OCI-LY7 (cell line): ENCODE measurements at regions not wholly inside any gene's neighbourhood (a gene's known extent, or its start where the extent isn't known, plus 50 kb on each side); places are given as distances from the start of the nearest gene placed in this dataset.

Experiments
- BruUV-seq: library from RNA; stranded (reverse); fragments of 400-500 nt; replicated peaks from 2 replicates; lab custom pipeline; 2021; lab: Mats Ljungman, UMichigan
- CTCF ChIA-PET: fragments of 300-600 bp; sonication (Branson Sonifier 250); formaldehyde crosslinking; loops from one replicate; lab custom pipeline; 2022; ENCODE audit warnings: antibody characterized with exemption; ENCODE audit not compliant: unreplicated experiment; lab: Charles Lee
- POLR2A ChIA-PET: fragments of 300-600 bp; sonication (Branson Sonifier 250); formaldehyde crosslinking; loops from one replicate; lab custom pipeline; 2022; ENCODE audit warnings: antibody characterized with exemption; lab: Charles Lee
- DNase-seq: peaks from one replicate; pipeline ENCODE4 v3.0.0-alpha.2; 2015; ENCODE audit warnings: low spot score
- H2AFZ ChIP-seq: fragments of 200-600 bp; sonication (generic), shearing (Covaris generic); 2 replicates; pipeline ENCODE4 v1.6.1; 2014; ENCODE audit warnings: mild to moderate bottlenecking, antibody characterized with exemption, low read length, moderate library complexity
- H3K27ac ChIP-seq: fragments of 200-600 bp; sonication (generic); 2 replicates; pipeline ENCODE4 v1.5.1; 2014; ENCODE audit warnings: mixed run types, low read depth, mild to moderate bottlenecking, moderate library complexity, low read length, inconsistent platforms; ENCODE audit not compliant: poor library complexity, severe bottlenecking
- H3K36me3 ChIP-seq: fragments of 200-600 bp; sonication (generic); 2 replicates; pipeline ENCODE4 v1.6.1; 2014; ENCODE audit warnings: mild to moderate bottlenecking, antibody characterized with exemption, low read length, moderate library complexity, mixed read lengths; ENCODE audit not compliant: insufficient read depth
- H3K4me1 ChIP-seq: fragments of 200-600 bp; sonication (generic); 2 replicates; pipeline ENCODE4 v1.5.1; 2014; ENCODE audit warnings: mild to moderate bottlenecking, low read length; ENCODE audit not compliant: insufficient read depth, poor library complexity, severe bottlenecking
- H3K4me2 ChIP-seq: fragments of 200-600 bp; sonication (generic); 2 replicates; pipeline ENCODE4 v1.6.1; 2014; ENCODE audit warnings: mild to moderate bottlenecking, low read length
- H3K4me3 ChIP-seq: fragments of 200-600 bp; sonication (generic); 2 replicates; pipeline ENCODE4 v1.5.1; 2014; ENCODE audit warnings: mild to moderate bottlenecking, low read depth, low read length; ENCODE audit not compliant: poor library complexity, severe bottlenecking
- H3K79me2 ChIP-seq: fragments of 200-600 bp; sonication (generic); 2 replicates; pipeline ENCODE4 v1.6.1; 2016; ENCODE audit warnings: low read depth, mild to moderate bottlenecking, low read length, moderate library complexity, mixed read lengths; ENCODE audit not compliant: insufficient read depth
- H3K9me2 ChIP-seq: fragments of 200-600 bp; sonication (generic); 2 replicates; pipeline ENCODE4 v1.6.1; 2016; ENCODE audit warnings: mild to moderate bottlenecking, low read length, mixed read lengths; ENCODE audit not compliant: insufficient read depth
- H3K9me3 ChIP-seq: fragments of 200-600 bp; sonication (generic); 2 replicates; pipeline ENCODE4 v1.6.1; 2014; ENCODE audit warnings: mild to moderate bottlenecking, mixed run types, low read length, mixed read lengths
- H4K20me1 ChIP-seq: fragments of 200-600 bp; sonication (generic); 2 replicates; pipeline ENCODE4 v1.6.1; 2014; ENCODE audit warnings: mild to moderate bottlenecking, antibody characterized with exemption, low read length, moderate library complexity, mixed read lengths; ENCODE audit not compliant: insufficient read depth
- EZH2phosphoT487 ChIP-seq: fragments of 200-600 bp; sonication (generic); IDR thresholded peaks from 2 replicates; pipeline ENCODE4 v1.6.1; 2018; ENCODE audit warnings: low read depth, borderline replicate concordance, mild to moderate bottlenecking, mixed run types, antibody characterized with exemption, low read length, moderate library complexity, mixed read lengths
- intact Hi-C: fragments of 100-400 bp; cut with micrococcal nuclease; formaldehyde crosslinking; loops from one replicate; pipeline ENCODE4 v1.10.0; 2022; ENCODE audit not compliant: unreplicated experiment
- TF ChIP-seq, protein P1 (sequence below): fragments of 200-600 bp; sonication (generic); conservative IDR thresholded peaks from 2 replicates; pipeline ENCODE4 v1.5.1; 2014; ENCODE audit warnings: mild to moderate bottlenecking, antibody characterized with exemption, low read length, moderate library complexity, mixed read lengths

DNA sequence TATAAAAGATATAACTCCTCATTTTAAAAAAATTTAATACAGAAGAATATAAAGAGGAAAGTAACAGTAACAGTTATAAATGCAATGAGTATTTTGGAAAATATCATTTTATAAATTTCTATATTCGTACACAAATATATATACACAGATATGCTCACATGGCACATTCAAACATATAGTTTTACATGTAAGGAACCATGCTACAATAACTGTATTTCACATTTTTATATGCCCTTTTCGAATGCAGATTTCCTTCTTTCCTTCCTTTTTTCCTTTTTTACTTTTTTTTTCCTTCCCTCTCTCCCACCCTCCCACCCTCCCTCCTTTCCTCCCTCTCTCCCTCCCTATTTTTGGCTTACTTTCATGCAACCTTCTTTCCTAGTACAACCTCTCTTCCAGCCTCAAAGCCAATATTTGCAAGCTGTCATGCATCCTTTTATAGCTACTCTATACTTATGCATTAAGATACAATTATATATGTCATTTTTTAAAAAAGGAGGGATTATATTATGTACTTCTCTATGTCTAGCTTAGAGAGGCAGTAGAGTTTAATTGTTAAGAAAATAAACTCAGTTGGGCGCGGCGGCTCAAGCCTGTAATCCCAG is 830.5 kb downstream of the IGSF11 start:
- no TSS peak for BruUV-seq
- POLR2A ChIA-PET: no interaction called here
- Histone ChIP-seq H3K4me3 (no peak overlapping the region), H3K36me3 (no peaks in the 10 kb centered on the region), H3K27ac (no peak overlapping the region), H4K20me1 (no peaks in the 10 kb centered on the region), H3K4me1 (no peaks in the 10 kb centered on the region), H2AFZ (no peak overlapping the region), H3K79me2 (no peaks in the 10 kb centered on the region), H3K4me2 (no peak overlapping the region), H3K9me3 (0 out of 2 replicates have a peak, but pooled peaks cover 5% of the 10 kb centered on the region), H3K9me2 (no peaks in the 10 kb centered on the region)
- TF ChIP-seq, protein P1, sequence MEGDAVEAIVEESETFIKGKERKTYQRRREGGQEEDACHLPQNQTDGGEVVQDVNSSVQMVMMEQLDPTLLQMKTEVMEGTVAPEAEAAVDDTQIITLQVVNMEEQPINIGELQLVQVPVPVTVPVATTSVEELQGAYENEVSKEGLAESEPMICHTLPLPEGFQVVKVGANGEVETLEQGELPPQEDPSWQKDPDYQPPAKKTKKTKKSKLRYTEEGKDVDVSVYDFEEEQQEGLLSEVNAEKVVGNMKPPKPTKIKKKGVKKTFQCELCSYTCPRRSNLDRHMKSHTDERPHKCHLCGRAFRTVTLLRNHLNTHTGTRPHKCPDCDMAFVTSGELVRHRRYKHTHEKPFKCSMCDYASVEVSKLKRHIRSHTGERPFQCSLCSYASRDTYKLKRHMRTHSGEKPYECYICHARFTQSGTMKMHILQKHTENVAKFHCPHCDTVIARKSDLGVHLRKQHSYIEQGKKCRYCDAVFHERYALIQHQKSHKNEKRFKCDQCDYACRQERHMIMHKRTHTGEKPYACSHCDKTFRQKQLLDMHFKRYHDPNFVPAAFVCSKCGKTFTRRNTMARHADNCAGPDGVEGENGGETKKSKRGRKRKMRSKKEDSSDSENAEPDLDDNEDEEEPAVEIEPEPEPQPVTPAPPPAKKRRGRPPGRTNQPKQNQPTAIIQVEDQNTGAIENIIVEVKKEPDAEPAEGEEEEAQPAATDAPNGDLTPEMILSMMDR: no peak
- TF ChIP-seq EZH2phosphoT487: no peak
- DNase-seq: no peak
- intact Hi-C loops: no loop called here
- CTCF ChIA-PET: no interaction called here

DNA sequence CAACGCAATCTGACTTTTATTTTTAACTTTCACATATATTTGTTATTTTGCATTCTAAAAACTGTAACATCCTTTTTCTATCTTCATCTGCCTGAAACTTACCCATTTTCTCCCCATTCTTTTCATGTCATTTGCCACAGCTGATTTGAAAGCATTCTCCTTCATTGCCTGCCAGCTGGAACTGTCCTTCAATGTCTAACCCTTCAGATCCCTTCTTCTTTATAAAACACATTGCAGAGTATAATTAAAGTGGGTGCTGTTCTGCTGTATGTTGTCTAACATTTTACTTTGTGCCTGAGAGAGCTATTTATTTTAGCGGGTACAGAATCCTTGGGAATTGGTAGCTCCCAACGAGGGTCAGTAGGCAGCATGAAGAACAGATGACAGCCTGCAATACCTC is 827.4 kb downstream of the IGSF11 start:
- no peak for DNase-seq
- CTCF ChIA-PET: no interaction called here
- no peaks in the 10 kb centered on the region for H4K20me1 ChIP-seq
- no peak overlapping the region for H3K4me3 ChIP-seq
- H3K9me2 ChIP-seq: 0 out of 2 replicates have a peak, but pooled peaks cover 3% of the 10 kb centered on the region
- no peaks in the 10 kb centered on the region for H3K9me3 ChIP-seq
- no peaks in the 10 kb centered on the region for H3K36me3 ChIP-seq
- H3K79me2 ChIP-seq: no peaks in the 10 kb centered on the region
- TF ChIP-seq EZH2phosphoT487: no peak
- TF ChIP-seq, protein P1: no peak
- H2AFZ ChIP-seq: no peak overlapping the region
- H3K4me1 ChIP-seq: no peaks in the 10 kb centered on the region
- no peak overlapping the region for H3K4me2 ChIP-seq
- H3K27ac ChIP-seq: no peak overlapping the region
- no TSS peak for BruUV-seq
- intact Hi-C loops: no loop called here
- POLR2A ChIA-PET: interaction anchor here (0.6 kb wide), 1 partner anchor 23 kb away, joined by 3 read pairs; no protein-coding TSS in a partner anchor

DNA sequence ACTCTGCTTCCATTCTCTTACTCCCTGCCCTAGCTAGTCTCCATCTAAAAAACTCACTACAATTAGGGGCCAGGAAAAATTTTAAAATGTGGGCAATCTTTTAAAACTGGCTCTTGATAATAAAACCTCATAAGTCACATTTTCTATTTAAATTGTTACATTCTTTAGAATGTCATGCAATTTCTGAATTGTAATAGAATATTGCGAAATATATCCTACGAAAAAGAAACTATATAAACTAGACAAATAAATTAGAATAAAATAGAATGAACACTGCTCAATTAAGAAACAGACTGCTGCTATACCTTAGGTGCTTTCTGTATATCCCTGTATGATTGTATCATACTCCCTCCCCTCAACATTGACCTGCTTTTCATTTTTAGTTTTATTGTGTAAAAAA is 826.0 kb downstream of the IGSF11 start:
- ChIA-PET CTCF (no interaction called here), POLR2A (no interaction called here)
- intact Hi-C loops: no loop called here

More for the DNA sequence above, 826.0 kb downstream of the IGSF11 start:
- Histone ChIP-seq H3K9me3 (no peaks in the 10 kb centered on the region), H3K9me2 (0 out of 2 replicates have a peak, but pooled peaks cover 3% of the 10 kb centered on the region), H3K27ac (no peak overlapping the region), H4K20me1 (no peaks in the 10 kb centered on the region), H3K36me3 (no peaks in the 10 kb centered on the region), H3K4me2 (no peak overlapping the region), H3K4me3 (no peak overlapping the region), H3K4me1 (no peaks in the 10 kb centered on the region), H3K79me2 (no peaks in the 10 kb centered on the region), H2AFZ (no peak overlapping the region)
- BruUV-seq: no TSS peak
- no peak for TF ChIP-seq EZH2phosphoT487
- TF ChIP-seq, protein P1: no peak
- DNase-seq: no peak
